NK-92 treated with Interleukin-12 subunit alpha and Interleukin-12 subunit beta, amount 100 ng/mL, for 24 hours (cell line): ENCODE measurements at regions not wholly inside any gene's neighbourhood (a gene's known extent, or its start where the extent isn't known, plus 50 kb on each side); places are given as distances from the start of the nearest gene placed in this dataset.

Experiments used
- DNase-seq: peaks from one replicate; lab custom pipeline; 2025; lab: John Stamatoyannopoulos, UW

- DNase-seq = no peak
Measured at GRCh38 chr2:58669998-58670397, 428.9 kb upstream of the FANCL start.

DNA sequence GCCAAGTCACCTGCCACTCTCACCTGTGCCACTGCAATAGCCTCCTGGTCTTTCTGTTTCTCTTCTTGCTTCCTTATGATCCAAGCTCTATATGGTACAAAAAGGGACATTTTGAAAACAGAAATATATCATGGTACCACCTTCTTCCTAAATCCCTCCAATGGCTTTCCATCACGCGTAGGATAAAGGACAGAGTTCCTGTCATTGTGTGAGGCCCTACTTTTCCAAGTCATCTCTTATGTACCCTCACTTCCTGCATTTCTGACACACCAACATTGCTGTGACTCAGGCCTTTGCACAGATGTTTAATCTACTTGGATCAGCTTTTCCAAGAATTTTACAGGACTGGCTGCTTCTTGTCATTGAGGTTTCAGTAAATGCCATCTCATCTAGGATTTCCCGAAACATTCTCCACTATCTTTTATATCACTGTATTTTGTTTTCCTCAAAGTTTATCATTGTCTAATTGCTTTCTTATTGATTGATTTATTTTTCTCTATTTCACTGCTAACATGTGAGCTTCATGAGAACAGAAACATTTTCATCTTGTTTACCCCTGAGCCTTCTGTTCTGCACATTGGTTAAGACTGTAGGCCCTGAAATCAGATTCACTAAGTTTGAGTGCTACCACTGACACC, 426.1 kb upstream of the FANCL start:
- DNase-seq = no peak

DNA sequence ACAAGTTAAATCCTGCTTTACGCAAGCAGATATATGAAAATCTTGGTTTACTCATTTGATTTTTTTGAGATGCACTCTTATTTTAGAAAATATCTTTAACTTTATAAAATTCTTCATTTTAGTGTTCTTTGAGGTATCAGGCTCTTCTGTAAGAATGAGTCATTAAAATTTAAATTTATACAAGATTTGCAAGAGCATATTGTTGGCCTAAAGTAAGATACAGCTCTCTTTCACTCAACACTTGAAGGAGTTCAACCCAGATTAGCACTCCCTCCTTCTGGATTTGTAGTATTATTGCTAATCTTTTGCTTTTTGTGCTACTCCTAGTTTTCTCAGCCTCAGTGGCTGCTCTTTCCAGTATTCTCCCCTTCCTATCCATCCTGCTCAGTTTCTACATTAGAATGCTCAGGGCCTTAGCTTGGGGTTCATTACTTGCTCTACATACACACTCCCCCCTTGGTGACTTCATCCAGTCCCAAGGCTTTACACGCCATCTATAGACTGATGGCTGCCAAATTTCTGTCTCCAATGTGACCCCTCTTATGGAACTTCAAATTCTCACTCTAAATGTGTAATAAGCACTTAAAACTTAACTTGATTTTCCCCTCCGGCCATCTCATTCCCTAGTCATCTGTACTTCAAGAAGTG, 425.3 kb upstream of the FANCL start:
- DNase-seq = no peak

- DNase-seq = no peak
Measured at GRCh38 chr2:58665154-58665553, 424.0 kb upstream of the FANCL start.

DNA sequence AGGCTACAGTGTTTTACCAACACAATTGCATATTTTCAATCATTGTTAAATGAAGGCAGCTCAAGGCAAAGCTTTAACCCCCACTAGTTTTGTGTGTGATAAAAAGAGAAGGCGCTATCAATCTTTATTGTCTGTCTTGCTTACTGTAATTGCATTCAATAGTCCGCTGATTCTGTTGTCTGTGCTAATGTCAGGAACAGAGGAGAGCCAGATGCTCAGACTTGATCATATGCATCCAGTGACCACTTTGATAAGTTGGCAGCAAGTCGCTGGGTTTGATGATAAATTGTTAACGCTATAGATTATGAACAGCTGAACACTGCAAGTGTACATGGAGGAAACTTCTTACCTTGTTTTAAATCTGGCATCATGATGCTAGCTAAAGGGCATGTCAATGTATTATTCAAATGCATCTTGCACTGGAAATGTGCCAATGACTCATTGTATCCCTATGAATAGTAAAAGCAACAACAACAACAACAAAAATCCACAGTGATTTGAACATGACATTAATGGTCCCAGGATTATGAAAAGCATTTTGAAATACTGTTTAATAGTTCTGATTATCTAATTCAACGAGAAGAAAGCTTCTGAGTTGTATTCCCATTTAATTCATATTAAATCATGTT, 423.5 kb upstream of the FANCL start:
- no peak for DNase-seq

- DNase-seq = no peak
Measured at GRCh38 chr2:58660046-58660445, 418.9 kb upstream of the FANCL start.

GRCh38 chr2:58655152-58655551, 414.0 kb upstream of the FANCL start:
- DNase-seq = no peak

GRCh38 chr2:58651930-58652329, 410.8 kb upstream of the FANCL start:
- no peak for DNase-seq

- DNase-seq = no peak
Measured at GRCh38 chr2:58650781-58651180, 409.7 kb upstream of the FANCL start.

- DNase-seq = no peak
Measured at GRCh38 chr2:58649756-58650155, 408.6 kb upstream of the FANCL start.

- no peak for DNase-seq
Measured at GRCh38 chr2:58645017-58645416, 403.9 kb upstream of the FANCL start.

- no peak for DNase-seq
Measured at GRCh38 chr2:58644451-58644850, 403.3 kb upstream of the FANCL start.

DNA sequence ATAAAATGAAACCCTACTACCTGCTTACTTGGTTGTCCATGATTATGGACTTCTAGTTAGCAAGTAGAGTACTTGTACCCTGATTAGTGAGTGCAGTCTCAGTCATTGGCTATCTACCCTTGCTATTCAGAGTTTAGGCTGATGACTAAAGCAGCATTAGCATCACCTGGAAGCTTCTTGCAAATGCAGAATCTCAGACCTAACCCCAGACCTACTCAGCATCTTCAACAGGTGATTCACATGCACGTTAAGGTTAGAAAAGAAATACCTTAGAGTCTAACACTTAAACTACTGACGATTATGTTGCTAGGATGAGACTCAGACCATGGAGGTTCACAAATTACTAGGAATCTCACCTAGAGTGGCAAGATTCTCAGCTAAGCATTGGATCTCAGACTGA, 399.9 kb upstream of the FANCL start:
- DNase-seq = no peak

DNA sequence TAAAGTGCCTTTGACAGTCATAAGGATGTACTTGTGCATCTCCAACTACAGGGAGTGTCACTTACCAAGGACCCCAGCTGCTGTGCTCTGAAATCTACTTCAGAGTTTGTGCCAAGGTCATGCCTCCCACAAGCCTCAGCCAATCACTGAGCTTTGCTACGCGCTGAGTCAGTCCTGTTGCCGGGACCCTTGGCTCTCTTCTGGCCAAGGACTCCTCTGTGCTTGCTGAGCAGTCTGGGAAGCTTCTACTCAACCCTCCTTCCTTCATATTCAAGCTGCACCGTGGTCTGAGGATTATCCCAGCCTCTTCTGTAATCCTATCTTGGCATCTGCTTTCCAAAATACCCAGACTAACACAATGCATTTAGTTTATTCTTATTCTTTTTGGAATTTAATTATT, 398.9 kb upstream of the FANCL start:
- DNase-seq = no peak

- no peak for DNase-seq
Measured at GRCh38 chr2:58638256-58638805, 397.2 kb upstream of the FANCL start.

GRCh38 chr2:58636872-58637271, 395.7 kb upstream of the FANCL start:
- no peak for DNase-seq

DNA sequence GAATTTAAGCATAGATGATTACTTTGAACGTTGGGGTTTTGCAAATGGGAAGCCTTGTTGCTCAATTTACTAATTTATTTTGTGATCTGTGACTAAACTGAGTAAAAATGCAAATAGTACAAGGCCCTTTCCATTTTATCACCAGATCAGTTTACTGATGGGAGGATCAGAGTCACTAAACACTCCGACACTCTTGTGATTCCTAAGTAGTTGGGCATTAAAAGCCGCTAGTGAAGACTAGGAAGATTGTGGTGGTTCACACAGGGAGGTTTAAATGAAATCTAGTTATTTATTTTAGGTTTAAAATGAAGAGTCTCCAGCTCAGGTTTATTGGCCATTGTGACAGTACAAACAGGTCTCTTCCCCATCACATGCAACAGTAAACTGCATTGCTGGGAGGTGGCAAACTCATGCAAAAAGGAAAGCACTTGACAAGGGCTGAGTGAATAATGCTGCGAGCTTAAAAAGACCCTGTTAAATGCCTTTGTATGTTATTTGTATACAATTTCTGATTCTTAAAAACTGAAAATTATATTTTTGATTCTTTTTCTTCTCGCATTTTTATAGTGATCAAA, 394.8 kb upstream of the FANCL start:
- no peak for DNase-seq

DNA sequence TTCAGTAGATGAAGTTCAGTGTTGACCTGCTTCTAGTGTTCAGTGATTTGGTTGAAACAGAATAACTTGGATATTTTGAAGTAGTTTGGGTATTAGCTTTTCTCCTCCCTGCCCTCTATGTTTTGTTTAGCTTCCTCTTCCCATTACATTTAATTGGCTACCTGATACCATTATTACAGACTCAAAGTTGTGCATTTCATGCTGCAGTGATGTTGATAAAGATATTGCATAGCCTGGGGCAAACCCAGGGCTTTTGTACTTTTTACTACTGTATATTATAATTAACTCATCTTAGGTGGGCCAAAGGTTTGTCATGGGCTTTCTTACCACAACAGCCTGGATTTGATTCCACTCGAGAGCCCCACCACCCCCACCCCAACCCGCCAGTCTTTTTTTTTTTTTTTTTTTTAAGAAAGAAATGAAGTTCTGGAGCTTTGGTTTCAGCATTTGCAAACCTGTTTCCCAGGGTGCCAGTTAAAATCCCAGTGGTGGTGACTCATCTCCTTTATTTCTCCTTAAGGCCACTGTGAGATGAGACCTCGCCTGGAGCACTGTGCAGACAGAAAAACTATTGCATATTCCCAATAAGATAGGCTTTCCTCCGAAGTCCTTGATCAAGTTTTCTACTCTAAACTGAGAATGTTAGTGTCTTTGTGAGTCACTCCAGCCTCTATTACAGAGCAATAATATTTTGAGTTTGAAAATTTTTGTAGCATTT, 393.7 kb upstream of the FANCL start:
- DNase-seq = no peak

DNA sequence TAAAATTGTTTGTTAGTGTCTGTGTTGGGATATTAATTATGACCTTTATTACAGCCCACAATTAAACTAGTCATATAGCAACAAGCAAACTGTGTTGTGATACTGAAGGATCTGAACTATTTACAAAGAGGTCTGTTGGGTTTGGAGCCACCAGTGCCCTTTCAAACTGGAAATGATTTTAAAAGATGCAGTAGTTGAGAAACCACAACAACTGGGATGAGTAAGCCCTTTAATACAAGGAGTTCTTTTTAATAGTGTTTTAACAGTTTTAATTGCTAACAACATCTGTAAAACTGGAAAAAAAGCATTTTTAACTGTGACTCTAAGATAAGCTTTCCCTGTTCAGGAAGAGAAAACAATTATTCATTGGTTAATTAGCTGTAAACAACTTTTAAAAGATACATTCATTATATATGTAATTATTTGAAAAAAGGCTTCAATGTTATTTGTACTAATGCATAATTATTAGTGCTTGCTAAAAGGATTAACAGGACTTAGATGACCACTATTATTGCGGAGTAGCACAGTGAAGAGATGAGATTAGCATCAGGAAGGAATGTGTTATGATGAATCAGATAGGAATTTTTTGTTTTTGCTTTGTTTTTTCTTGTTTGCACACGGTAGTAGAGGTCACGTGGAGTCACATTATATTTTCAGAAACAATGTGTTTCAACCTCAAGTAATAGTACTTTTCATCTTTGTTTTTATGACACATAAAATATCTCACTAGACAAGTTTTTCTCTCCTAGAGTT, 392.7 kb upstream of the FANCL start:
- DNase-seq = no peak

DNA sequence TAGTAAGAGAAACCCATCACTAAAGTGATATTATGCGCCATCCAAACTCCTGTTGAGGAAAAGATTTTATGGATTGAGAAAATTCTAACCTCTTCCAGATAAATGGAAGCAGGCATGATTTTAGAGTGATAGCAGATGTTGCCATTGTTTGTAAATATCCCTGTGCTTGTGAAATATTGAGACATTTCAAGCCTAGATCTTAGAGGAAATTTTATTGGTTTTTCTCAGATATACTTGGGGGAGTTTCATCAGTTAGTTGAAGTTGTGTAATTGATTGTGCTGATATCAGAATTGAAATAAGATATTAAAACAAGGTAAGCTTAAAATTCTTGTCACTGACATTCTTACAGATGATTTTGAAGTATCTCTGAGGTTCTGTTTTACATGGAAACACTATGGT, 390.9 kb upstream of the FANCL start:
- no peak for DNase-seq

GRCh38 chr2:58629545-58630119, 388.5 kb upstream of the FANCL start:
- DNase-seq = no peak
